Myocyte (in vitro differentiated cells): ENCODE measurements at regions not wholly inside any gene's neighbourhood (a gene's known extent, or its start where the extent isn't known, plus 50 kb on each side); places are given as distances from the start of the nearest gene placed in this dataset.

ENCODE experiments used
- DNase-seq: peaks from one replicate; pipeline ENCODE4 v3.0.0-alpha.2; 2012; ENCODE audit warnings: low read depth

- DNase-seq: no peak
Measured at GRCh38 chr5:62727184-62727583, 148.6 kb downstream of the LRRC70 start.

GRCh38 chr5:62722360-62722759 is 143.7 kb downstream of the LRRC70 start:
- DNase-seq: no peak

- peak; percentile 3 for DNase-seq
Measured at GRCh38 chr5:62720031-62720441, 141.4 kb downstream of the LRRC70 start.

- DNase-seq: no peak
Measured at GRCh38 chr5:62719061-62719720, 140.6 kb downstream of the LRRC70 start.

GRCh38 chr5:62718324-62718723 is 139.7 kb downstream of the LRRC70 start:
- DNase-seq: no peak

- DNase-seq: no peak
Measured at GRCh38 chr5:62717301-62717933, 138.8 kb downstream of the LRRC70 start.

- DNase-seq: no peak
Measured at GRCh38 chr5:62714296-62714695, 135.7 kb downstream of the LRRC70 start.

GRCh38 chr5:62708481-62709325 is 130.1 kb downstream of the LRRC70 start:
- DNase-seq: peak; percentile 18

- DNase-seq: no peak
Measured at GRCh38 chr5:62707563-62707962, 128.9 kb downstream of the LRRC70 start.

GRCh38 chr5:62707131-62707530 is 128.5 kb downstream of the LRRC70 start:
- no peak for DNase-seq

GRCh38 chr5:62705022-62705421 is 126.4 kb downstream of the LRRC70 start:
- no peak for DNase-seq

- no peak for DNase-seq
Measured at GRCh38 chr5:62702126-62702525, 123.5 kb downstream of the LRRC70 start.

GRCh38 chr5:62701036-62701435 is 122.4 kb downstream of the LRRC70 start:
- no peak for DNase-seq

- no peak for DNase-seq
Measured at GRCh38 chr5:62698756-62699155, 120.1 kb downstream of the LRRC70 start.

GRCh38 chr5:62695274-62695673 is 116.7 kb downstream of the LRRC70 start:
- DNase-seq: no peak

GRCh38 chr5:62692946-62693713 is 114.5 kb downstream of the LRRC70 start:
- DNase-seq: no peak

GRCh38 chr5:62691946-62692345 is 113.3 kb downstream of the LRRC70 start:
- no peak for DNase-seq

GRCh38 chr5:62690421-62690820 is 111.8 kb downstream of the LRRC70 start:
- DNase-seq: no peak

GRCh38 chr5:62689599-62690368 is 111.2 kb downstream of the LRRC70 start:
- DNase-seq: peak; percentile 2

GRCh38 chr5:62686692-62687091 is 108.1 kb downstream of the LRRC70 start:
- no peak for DNase-seq

GRCh38 chr5:62685221-62685620 is 106.6 kb downstream of the LRRC70 start:
- no peak for DNase-seq
